Pons (tissue), 1 donor: ENCODE measurements at regions not wholly inside any gene's neighbourhood (a gene's known extent, or its start where the extent isn't known, plus 50 kb on each side); places are given as distances from the start of the nearest gene placed in this dataset.

Experiments used
- DNase-seq: peaks from one replicate; pipeline ENCODE4 v3.0.0-alpha.2; 2016; ENCODE audit warnings: low spot score

DNA sequence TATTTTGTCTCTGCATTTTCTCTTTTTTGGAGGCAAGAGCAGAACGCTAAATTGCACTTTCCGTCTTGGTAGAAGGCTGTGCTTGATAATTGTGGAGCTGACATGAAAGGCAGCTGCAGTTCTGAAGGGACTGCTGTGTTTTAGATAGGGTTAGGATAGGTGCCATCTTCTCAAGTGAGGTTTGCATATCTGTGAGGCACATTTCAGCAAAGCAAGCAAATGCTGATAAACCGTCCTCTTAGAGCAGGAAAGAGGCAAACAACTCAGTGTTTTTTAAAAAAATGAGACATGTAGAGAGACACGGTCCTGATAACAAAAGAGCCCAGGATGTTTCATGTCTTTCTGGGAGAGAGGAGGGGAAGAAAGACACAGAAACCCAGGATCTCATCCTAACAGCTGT is 217.7 kb downstream of the SOCS6 start:
- DNase-seq: no peak

DNA sequence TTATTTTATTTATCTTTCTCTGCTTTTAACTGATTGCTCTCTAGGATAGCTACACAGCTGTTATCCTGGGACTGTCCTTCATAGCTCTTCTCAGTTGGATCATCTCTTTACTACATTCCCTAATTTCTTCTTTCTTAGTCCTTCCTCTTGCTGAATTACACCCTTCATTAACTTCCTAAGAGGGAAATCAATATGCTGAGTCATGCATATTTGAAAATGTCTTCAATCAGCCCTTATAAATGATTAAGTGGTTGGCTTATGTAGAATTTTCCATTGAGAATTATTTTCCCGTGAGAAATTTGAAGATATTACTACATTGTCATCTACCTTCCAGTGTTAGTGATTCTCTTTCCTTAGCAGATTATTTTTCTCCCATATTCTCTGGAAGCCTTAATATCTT is 214.2 kb downstream of the SOCS6 start:
- DNase-seq: no peak

DNA sequence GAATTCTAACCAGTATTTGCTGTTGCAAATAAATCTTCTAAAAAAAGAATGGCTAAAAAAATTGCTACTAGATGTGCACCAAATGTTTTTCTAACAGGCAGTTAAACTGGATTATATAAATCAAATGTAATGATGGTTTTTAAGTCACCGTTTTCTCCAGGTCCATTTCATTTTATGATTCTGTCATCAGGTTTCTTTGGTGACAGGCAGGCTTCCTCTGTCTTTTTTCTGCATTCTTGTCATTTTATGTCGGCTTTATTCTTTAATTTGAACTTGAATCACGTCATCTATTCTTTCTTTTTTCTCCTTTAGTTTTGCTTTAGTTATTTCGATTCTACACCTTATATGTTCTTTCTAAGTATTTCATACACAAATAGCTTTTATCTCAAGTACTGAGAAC is 212.5 kb downstream of the SOCS6 start:
- no peak for DNase-seq

DNA sequence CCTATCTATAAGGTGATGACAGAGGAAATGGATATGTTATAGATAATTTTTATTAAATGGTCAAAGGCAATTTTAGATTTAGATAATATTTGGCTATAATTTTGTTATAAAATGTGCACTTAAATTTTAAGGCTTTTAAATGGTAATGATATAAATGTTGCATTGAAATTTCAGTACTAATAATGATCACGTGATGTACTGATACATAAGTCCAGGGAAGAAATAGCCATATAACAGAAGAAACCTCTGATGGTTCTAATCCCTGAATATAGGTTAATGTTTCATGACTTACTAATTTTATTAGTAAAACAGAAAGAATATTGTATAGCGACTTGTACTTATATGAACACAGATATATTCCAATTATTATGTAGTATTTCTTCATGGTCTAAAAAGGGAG is 211.9 kb downstream of the SOCS6 start:
- no peak for DNase-seq

DNA sequence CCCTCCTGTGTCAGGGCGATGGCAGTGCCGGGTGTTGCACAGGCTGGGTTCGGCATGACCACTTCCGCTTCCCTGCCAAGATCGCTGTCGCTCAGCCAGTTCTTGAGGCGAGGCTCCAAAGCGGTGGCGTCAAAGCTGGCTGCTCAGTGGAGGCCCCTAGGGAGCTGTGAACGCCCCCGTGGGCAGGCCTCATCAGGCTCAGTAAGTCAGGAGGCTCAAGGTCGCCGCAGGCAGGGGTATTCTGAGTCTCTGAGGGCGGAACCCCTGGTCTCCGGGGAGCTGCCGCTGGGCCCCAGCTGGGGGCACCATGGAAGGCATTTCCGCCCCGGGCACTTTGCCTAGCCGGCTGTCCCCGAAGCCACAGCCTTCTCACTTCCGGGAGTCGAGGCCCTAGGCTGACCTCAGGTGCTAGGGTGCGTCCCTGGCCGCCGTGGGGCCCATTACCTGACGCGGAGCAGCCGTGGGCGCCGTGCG is 210.4 kb downstream of the SOCS6 start:
- no peak for DNase-seq

DNA sequence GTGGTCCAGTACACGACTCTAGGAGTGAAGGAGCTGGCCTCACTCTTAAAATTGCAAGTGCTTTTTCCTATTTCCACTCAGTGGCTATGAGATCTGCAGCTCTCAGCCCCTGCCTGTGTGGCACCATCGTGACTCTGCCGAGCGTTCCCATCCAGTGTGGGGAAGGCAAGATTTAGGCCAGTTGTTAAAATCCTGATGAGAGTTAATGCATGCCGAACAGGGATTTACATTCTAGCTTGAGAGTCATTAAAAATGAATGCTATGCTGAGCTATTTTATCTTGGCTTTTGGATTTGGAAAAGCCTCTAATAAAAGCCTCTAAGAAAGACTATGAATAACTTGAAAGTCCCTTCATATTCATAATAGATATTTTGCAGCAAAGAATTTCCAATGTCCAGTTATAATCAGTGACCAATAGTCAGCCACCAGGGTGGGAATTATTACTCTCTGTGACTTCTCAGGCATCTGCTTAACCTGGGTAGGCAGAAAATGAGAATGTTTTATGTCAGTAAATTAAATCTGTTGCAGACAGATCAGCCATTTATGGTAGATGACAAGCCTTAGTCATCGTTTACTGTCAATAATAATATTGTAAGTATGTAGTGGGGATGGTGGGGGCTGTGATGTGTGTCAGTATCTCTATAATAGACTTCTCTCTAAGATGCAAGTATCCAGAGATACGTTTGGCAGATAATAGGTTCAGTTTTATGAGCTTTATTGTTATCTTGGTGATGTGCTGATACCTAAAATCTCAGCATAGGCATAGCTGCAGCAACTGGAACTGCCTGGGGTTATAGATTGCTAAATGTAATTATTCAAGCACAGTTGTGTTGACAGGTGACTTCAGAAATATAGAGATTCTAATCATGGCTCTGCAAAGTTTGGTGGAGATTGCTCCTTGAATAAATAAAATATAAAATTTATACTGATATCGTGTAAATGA is 207.8 kb downstream of the SOCS6 start:
- no peak for DNase-seq

DNA sequence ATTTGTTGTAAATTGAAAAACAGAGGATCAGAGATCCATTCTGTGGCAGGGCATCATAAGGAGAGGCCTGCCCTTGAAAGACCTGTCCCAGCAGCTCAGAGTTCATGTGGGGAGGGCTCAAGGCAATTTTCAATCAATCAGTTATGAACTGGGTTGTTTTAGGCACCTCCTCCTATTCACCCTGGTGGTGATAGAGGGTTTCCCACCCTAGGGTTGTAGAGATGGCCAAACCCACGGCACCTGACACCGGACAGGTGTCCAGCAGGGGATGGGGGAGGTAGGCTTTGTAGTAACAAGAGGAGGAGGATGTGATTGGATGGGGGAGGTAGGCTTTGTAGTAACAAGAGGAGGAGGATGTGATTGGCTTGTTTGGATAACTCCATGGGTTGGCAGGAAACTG is 205.7 kb downstream of the SOCS6 start:
- no peak for DNase-seq

DNA sequence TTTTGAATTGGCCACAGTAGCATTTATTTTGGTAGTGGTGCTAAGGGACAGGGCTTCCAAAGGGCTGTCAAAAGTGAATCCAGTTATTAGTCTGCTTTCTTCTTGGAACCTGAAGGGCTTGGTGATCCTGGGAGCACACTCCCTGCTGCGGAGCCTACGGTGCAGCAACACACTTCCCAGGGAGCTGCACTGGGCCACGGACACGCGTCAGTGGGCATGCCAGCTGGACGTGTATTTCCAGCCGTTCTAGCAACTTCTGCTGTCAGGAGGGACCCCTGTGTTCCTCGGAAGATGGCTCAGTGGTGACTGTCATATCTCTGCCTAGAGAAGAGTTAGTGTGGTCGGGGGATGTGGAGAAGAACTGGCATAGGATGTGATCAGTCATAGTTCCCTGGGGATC is 204.6 kb downstream of the SOCS6 start:
- DNase-seq: no peak

DNA sequence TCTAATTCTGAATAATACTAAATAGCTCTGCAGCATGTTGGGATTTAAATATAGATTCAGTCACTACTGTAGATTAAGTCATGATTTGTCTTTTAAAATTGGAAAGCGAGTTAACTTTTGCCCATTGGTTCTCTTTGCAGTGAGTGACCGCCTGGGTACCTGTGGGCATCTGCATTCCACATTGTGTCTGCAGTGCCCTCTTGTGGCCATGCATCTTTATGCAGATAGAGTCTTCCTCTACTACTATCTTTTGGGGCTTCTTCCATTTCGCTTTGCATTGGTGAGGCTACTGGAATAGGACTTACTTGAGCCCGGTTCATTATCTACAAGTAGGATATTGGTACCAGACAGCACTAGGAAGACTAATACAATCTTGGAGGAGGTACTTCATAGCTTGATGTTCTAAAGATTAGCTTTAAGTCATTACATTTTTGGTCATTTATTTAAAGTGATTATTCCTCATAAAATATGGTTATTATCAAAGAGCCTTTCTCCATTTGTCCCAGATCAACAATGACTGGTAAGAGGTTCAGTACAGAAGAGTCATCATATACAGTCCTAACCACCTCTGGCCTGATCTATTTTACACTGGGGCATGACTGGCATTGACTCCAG is 203.0 kb downstream of the SOCS6 start:
- DNase-seq: peak; percentile 91

DNA sequence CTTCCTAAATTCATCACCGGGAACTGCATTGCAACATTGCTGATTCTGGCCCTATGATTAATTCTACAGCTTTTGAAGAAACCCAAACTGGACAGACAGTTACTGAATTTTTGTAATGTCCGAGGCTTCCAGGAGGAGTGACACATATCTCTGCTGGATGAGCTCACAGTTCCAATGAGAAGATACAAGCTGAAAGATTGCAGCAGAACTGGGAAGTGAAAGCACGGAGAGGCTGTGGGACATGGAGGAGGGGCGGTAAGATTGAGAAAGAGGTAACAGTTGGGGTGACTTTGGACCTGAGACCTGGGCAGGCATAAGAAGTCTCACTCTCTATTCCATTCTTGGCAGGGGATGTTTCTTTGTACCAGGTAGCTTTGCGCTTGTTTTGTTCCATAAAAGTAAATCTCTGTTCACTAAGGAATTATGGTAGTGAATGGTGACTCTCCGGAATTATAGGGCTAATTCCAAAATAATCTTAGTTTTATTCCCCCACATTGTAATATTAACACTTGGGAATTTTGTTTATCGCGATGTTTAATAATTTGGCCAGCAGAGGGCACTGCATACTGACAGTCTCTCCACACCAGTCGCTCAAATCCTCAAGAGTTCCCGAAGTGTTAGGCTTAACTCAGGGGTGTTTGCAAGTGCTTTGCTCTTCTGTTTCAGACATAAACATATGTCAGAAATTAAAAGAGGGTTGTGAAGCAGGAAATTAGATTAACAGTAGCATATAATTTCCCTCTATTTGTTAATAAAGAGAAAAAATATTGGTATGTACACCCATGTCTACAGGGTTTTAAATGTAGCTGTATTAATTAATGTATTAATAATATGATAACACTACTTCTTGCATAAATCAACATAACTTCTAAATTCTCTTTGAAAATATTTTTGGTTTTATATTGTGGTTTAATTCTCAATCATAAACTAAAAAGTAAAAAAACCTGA is 201.4 kb downstream of the SOCS6 start:
- peak; percentile 84 for DNase-seq

DNA sequence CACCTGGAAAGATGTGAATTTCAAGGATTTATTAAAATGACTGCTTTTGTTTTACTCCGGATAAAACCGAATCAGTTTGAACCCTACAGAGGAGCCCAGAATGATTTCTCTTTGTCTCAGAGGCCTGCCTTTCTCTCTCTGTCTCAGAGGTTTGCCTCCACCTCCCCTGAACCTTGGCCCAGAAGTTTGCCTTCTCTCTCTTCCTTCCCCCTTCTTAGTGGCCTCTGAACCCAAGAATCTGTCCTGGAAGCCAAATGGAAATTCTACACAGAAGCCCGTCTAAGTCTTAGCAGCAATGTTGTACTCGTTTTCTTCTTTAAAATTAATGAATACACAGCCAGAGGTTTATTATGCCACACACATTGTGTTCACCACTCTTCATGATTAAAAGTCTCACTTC is 200.7 kb downstream of the SOCS6 start:
- DNase-seq: no peak

DNA sequence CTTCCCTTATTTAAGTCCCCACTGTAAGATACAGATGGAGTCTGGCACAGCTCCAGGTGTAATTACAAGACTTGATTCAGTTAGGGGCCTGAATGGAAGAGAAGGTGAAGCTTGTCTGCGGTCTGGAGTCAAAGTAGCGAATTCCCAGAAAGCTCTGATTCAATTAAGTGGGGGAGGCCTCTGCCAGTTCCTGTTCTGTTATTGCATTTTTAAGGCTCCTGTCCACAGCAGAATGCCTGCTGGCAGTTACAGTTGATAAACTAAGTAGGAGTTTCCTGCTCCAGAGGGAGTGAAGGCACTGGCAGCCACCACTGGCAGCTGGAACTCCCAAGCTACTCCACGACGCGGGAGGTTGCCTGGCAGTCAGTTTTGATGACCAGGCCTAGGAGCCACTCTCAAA is 181.1 kb downstream of the SOCS6 start:
- peak; percentile 79 for DNase-seq

DNA sequence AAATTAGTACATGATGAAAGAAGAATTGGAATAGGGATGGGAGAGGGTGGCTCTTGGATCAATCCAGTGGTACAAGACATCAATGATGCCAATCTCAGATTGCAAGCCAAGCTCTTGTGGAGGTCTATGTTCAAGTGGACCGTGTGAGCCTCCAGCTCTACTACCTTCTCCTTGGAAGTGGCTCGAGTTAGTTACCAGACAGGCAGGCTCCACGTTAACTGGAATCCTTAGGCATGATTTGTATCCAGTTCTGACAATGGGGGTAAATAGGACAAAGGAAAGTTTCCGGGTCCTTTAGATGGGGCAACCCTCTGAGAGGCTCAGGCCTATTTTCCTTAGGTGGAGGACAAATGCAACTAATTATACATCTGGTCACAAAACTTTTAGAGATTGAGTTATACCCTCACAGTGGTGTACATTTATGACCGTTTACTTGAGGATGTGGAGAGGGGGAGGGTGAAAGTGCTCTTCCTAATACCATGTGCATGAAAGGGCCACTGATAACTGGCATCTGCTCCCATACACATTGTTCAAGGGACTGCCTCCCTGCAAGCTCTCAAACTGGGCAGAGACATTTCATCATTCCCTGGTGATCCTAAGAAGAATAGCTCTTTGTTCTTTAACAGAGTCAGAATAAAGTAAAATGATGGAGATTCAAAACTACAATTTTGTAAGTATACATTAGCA is 180.2 kb downstream of the SOCS6 start:
- DNase-seq: peak; percentile 96

DNA sequence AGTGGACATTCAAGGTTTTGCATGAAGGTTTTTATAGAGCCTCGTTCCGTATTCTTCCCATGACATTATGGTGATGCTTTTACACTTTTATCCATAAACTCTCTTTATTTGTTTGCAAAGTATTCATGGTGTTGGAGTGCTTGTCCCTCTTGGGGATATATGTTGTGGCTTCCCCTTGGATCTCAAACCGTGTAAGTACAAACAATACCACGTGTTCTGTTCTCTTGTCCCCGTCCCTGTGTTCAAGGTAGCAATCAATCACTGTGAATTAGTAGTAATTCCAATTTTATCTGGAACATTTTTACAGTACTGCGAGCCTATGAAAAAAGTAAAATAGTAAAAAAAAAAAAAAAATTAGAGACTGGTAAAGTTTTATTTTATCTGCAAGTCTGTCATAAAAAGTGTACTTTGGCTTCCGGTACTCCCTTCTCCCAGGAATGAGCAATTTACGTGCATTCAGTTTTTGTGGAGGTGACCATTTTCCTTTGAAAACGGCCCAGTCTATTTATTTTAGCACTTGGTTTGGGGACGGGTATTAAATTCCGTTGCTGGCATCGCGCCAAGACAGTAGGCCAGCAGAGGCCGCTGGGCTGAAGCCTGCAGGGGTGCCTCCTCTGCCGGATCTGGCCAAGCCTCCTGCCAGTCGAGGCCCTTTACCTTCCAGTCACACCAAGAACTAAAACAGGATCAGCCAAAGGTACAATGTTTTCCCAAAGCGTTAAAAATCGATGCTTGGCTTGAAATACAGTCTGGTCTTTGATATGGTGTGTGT is 175.7 kb downstream of the SOCS6 start:
- peak; percentile 85 for DNase-seq

DNA sequence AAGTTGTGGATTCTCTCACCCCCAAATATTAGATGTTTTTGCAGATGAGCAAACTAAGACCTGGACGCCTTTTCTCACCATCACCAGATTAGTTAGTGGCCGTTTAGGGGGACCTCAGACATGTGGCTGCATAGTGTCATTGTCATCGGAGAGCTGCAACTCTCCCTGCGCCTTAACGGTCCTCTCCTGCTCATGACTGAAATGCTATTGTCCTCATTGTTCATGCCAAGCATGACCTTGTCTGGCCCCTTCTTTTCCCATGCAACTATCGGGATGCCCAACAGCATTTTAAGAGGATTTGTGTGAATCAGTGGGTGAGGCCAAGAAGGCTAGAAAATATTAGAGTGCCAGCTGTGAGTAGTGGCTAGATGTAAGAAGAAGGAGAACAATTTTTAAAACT is 174.2 kb downstream of the SOCS6 start:
- DNase-seq: peak; percentile 47

DNA sequence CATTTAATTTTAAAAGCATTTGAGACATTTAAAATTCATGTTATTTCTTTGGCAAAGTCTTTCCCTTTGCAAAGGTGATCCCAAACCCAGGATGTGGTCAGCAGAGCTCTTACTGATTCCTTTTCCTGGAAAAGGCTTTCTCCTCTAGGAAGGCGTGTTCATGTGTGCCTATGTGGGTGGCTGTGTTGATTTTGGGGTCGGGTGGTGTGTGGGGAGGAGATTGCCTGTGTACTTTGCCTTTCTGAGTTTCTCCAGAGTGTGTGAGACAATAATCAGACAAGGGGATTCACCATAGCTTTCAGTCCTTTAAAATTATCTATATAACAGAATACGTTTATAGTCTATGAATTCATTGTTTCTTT is 173.2 kb downstream of the SOCS6 start:
- no peak for DNase-seq

DNA sequence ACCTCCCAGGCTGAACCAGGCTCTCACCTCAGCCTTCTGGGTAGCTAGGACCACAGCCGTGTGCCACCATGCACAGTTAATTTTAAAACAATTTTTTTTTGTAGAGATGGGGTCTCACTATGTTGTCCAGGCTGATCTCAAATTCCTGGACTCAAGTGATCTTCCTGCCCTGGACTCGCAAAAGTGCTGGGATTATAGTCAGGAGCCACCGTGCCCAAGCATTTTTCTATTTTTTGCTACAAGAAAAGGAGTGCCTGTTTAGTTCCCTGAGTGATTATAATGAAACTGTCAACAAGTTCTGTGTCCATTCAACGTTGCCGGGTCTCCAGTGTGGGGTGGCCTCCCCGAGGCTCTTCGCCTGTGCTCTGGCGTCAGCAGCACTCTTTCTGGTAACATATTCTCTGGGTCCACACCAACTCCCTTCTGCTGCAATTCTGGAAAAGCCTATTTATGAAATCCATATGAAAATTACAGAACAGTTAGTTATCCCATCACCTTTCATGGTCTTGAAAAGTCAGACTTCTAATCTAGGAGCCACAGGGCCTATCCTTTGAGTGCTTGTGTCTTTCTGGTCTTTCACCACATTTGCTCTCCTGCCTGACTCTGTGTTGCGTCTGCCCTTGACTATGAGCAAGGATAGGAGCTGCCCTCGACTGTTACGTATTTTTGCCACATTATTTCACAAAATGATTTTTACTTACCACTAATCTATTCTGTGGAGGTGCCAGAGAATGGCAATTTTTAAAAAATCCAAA is 172.7 kb downstream of the SOCS6 start:
- no peak for DNase-seq

DNA sequence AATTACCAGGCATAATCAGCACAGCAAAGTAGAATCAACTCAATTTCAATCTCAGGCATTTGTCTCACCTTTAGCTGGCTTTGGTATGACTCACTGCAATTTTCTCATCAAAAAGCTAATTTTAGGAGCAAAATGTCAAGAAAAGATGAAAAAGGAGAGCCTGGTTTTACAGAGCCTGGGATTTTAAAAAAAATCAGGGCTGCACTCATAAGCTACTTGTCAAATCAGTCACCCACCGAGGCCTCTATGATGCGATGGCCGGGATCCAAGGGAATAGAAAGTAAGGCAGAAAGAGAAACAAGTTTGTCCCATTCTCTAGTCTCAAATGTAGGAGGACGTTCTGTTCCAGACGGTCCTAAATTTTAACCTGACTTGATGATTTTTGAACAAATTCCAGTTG is 170.9 kb downstream of the SOCS6 start:
- DNase-seq: no peak

DNA sequence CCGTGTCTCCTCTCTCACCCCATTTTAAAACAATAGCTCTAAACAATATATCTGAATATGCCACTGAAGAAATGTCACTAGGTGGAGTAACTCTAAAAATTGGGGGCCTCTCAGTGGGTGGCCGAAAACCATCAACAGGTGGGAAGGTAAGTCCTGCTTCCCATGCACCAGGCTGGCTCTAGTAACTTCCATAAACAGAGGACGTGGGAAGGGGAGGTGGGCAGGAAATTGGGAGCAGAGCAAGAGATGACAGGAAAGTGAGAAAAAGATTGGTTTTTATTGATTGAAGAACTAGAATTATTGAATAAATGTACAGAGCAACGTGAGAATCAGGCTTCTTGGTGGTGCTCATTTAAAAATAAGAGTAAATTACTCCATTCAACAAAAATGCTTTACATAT is 170.4 kb downstream of the SOCS6 start:
- DNase-seq: no peak

DNA sequence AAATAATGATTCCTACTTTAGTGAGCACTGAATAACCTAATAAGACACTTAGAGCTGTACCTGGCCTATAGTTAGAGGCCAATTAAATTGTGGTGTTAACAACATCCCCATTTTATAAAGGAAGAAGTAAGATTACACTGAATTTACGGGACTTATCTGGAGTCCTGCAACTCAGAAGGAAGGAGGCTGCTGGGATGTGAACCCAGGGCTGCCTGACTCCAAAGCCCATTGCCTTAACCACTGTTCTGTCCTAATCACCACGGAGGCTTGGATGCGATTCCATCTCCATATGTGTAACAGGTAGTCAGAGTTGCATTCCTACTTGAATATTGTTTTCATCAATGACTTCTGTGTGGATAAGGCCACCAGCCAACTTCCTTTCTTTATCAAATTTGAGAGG is 168.9 kb downstream of the SOCS6 start:
- no peak for DNase-seq
